ENCODE measurements at regions not wholly inside any gene's neighbourhood (a gene's known extent, or its start where the extent isn't known, plus 50 kb on each side); places are given as distances from the start of the nearest gene placed in this dataset.
"Not testable (repeated sequence)": the region's sequence is repeated elsewhere in the genome, so short reads cannot be mapped to it uniquely, and the experiment has no call there.

GRCh38 chr2:131686164-131686893 lies 158.6 kb downstream of the CCDC74A start:
- intact Hi-C loops (cut with DNase I; ENCODE audit: low total_unique reads); H3K36me3 ChIP-seq; H3K27me3 ChIP-seq: not testable (repeated sequence)

GRCh38 chr2:131686894-131687238 lies 159.2 kb downstream of the CCDC74A start:
- H3K9me3 ChIP-seq; DNase-seq; H3K36me3 ChIP-seq; intact Hi-C loops (cut with DNase I; ENCODE audit: low total_unique reads); H3K27ac ChIP-seq; H3K4me1 ChIP-seq; H3K4me3 ChIP-seq; H3K27me3 ChIP-seq: not testable (repeated sequence)

More at GRCh38 chr2:131686164-131686893, 158.6 kb downstream of the CCDC74A start:
- H3K9me3 ChIP-seq, H3K4me1 ChIP-seq, H3K4me3 ChIP-seq, DNase-seq, H3K27ac ChIP-seq: not testable (repeated sequence)

- H3K4me1 ChIP-seq; DNase-seq; H3K4me3 ChIP-seq; H3K9me3 ChIP-seq; H3K27ac ChIP-seq; H3K36me3 ChIP-seq; H3K27me3 ChIP-seq; intact Hi-C loops (cut with DNase I; ENCODE audit: low total_unique reads): not testable (repeated sequence)
These were observed 161.4 kb downstream of the CCDC74A start for GRCh38 chr2:131689066-131689465.

- H3K27me3 ChIP-seq; H3K36me3 ChIP-seq; DNase-seq; H3K27ac ChIP-seq; H3K4me1 ChIP-seq; H3K4me3 ChIP-seq; intact Hi-C loops (cut with DNase I; ENCODE audit: low total_unique reads); H3K9me3 ChIP-seq: not testable (repeated sequence)
These were observed 183.6 kb downstream of the CCDC74A start for GRCh38 chr2:131711268-131711667.

- H3K36me3 ChIP-seq; H3K4me1 ChIP-seq; intact Hi-C loops (cut with DNase I; ENCODE audit: low total_unique reads); H3K9me3 ChIP-seq; H3K27ac ChIP-seq; H3K27me3 ChIP-seq; H3K4me3 ChIP-seq; DNase-seq: not testable (repeated sequence)
These were observed 190.2 kb downstream of the CCDC74A start for GRCh38 chr2:131717907-131718306.

- intact Hi-C loops (cut with DNase I; ENCODE audit: low total_unique reads); H3K27ac ChIP-seq; H3K36me3 ChIP-seq; H3K4me1 ChIP-seq; H3K4me3 ChIP-seq; H3K27me3 ChIP-seq; H3K9me3 ChIP-seq; DNase-seq: not testable (repeated sequence)
These were observed 193.5 kb downstream of the CCDC74A start for GRCh38 chr2:131721163-131721562.

GRCh38 chr2:131722256-131722655 lies 194.6 kb downstream of the CCDC74A start:
- H3K36me3 ChIP-seq; H3K9me3 ChIP-seq; H3K4me1 ChIP-seq; DNase-seq; H3K27ac ChIP-seq; H3K4me3 ChIP-seq; H3K27me3 ChIP-seq; intact Hi-C loops (cut with DNase I; ENCODE audit: low total_unique reads): not testable (repeated sequence)

- no peak for DNase-seq
- Histone ChIP-seq H3K27ac (no peak overlapping the region), H3K4me1 (no peaks in the 10 kb centered on the region), H3K9me3 (no peaks in the 10 kb centered on the region), H3K36me3 (no peaks in the 10 kb centered on the region), H3K27me3 (no peaks in the 10 kb centered on the region), H3K4me3 (no peak overlapping the region)
- intact Hi-C loops (cut with DNase I; ENCODE audit: low total_unique reads), result no loop called here
- TF ChIP-seq CTCF (IDR thresholded peaks at IDR 0.05), result no peak
- TF ChIP-seq POLR2A (IDR thresholded peaks at IDR 0.05), result no peak
These were observed 196.3 kb downstream of the CCDC74A start for GRCh38 chr2:131724019-131724418.

- intact Hi-C loops (cut with DNase I; ENCODE audit: low total_unique reads); DNase-seq; H3K27me3 ChIP-seq; H3K4me3 ChIP-seq; H3K4me1 ChIP-seq; H3K27ac ChIP-seq; H3K9me3 ChIP-seq; H3K36me3 ChIP-seq: not testable (repeated sequence)
These were observed 200.8 kb downstream of the CCDC74A start for GRCh38 chr2:131728451-131728850.

GRCh38 chr2:131733530-131733929 lies 205.8 kb downstream of the CCDC74A start:
- H3K36me3 ChIP-seq, H3K27ac ChIP-seq: not testable (repeated sequence)

GRCh38 chr2:131736406-131736805 lies 208.7 kb downstream of the CCDC74A start:
- H3K36me3 ChIP-seq; H3K4me1 ChIP-seq; H3K4me3 ChIP-seq; H3K27ac ChIP-seq; H3K9me3 ChIP-seq; DNase-seq; H3K27me3 ChIP-seq; intact Hi-C loops (cut with DNase I; ENCODE audit: low total_unique reads): not testable (repeated sequence)

More at GRCh38 chr2:131733530-131733929, 205.8 kb downstream of the CCDC74A start:
- H3K4me1 ChIP-seq; H3K27me3 ChIP-seq; H3K4me3 ChIP-seq; intact Hi-C loops (cut with DNase I; ENCODE audit: low total_unique reads); H3K9me3 ChIP-seq; DNase-seq: not testable (repeated sequence)

- H3K9me3 ChIP-seq; DNase-seq; H3K4me3 ChIP-seq; intact Hi-C loops (cut with DNase I; ENCODE audit: low total_unique reads); H3K36me3 ChIP-seq; H3K4me1 ChIP-seq; H3K27ac ChIP-seq; H3K27me3 ChIP-seq: not testable (repeated sequence)
These were observed 210.8 kb downstream of the CCDC74A start for GRCh38 chr2:131738533-131738932.

GRCh38 chr2:131738996-131739434 lies 211.3 kb downstream of the CCDC74A start:
- intact Hi-C loops (cut with DNase I; ENCODE audit: low total_unique reads); H3K27ac ChIP-seq; H3K9me3 ChIP-seq; DNase-seq; H3K4me3 ChIP-seq; H3K36me3 ChIP-seq; H3K27me3 ChIP-seq; H3K4me1 ChIP-seq: not testable (repeated sequence)
